DND-41 (cell line): ENCODE measurements at regions not wholly inside any gene's neighbourhood (a gene's known extent, or its start where the extent isn't known, plus 50 kb on each side); places are given as distances from the start of the nearest gene placed in this dataset.

Source experiments
- ATAC-seq: fragments of 200-7000 bp; cut with Tn5 transposase; 3 replicates; pipeline ENCODE4 v1.9.1; 2021; ENCODE audit warnings: low read depth; ENCODE audit not compliant: insufficient read depth
- DNase-seq: peaks from one replicate; pipeline ENCODE4 v3.0.0-alpha.2; 2020
- H2AFZ ChIP-seq: 2 replicates; pipeline ENCODE4 v1.6.0; 2012; ENCODE audit warnings: low read depth, low read length
- H3K27ac ChIP-seq: 2 replicates; pipeline ENCODE4 v1.5.1; 2012; ENCODE audit warnings: low read length, inconsistent platforms
- H3K27me3 ChIP-seq: fragments of 200-600 bp; sonication (generic); 2 replicates; pipeline ENCODE4 v1.6.0; 2012; ENCODE audit warnings: low read length, mild to moderate bottlenecking, inconsistent platforms; ENCODE audit not compliant: insufficient read depth, poor library complexity
- H3K36me3 ChIP-seq: 2 replicates; pipeline ENCODE4 v1.5.1; 2012; ENCODE audit warnings: low read length, inconsistent platforms; ENCODE audit not compliant: insufficient read depth
- H3K4me1 ChIP-seq: 2 replicates; pipeline ENCODE4 v1.5.1; 2012; ENCODE audit warnings: mild to moderate bottlenecking, low read length; ENCODE audit not compliant: insufficient read depth
- H3K4me2 ChIP-seq: 2 replicates; pipeline ENCODE4 v1.6.0; 2012; ENCODE audit warnings: mild to moderate bottlenecking, moderate library complexity, low read length, inconsistent platforms; ENCODE audit not compliant: insufficient read depth
- H3K4me3 ChIP-seq, 2 experiments: fragments of 200-600 bp in 1 of 2; shearing (Covaris generic) in 1 of 2; 2 replicates each; pipeline ENCODE4 v1.5.1; 2012 to 2016; ENCODE audit warnings: inconsistent platforms in 2 of 2, low read length in 2 of 2, mild to moderate bottlenecking in 2 of 2, low read depth in 1 of 2, moderate library complexity in 1 of 2
- H3K79me2 ChIP-seq: 2 replicates; pipeline ENCODE4 v1.6.0; 2012; ENCODE audit warnings: low read length, inconsistent platforms; ENCODE audit not compliant: insufficient read depth
- H3K9ac ChIP-seq: 2 replicates; pipeline ENCODE4 v1.6.0; 2012; ENCODE audit warnings: low read depth, mild to moderate bottlenecking, inconsistent platforms, low read length, moderate library complexity
- H3K9me3 ChIP-seq: 2 replicates; pipeline ENCODE4 v1.5.1; 2012; ENCODE audit warnings: low read length, moderate library complexity, mild to moderate bottlenecking, inconsistent platforms; ENCODE audit not compliant: insufficient read depth, severe bottlenecking
- H4K20me1 ChIP-seq: 2 replicates; pipeline ENCODE4 v1.6.0; 2012; ENCODE audit warnings: low read length; ENCODE audit not compliant: insufficient read depth
- CTCF ChIP-seq: IDR thresholded peaks from 2 replicates; pipeline ENCODE4 v1.5.1; 2012; ENCODE audit warnings: borderline replicate concordance, low read length, moderate library complexity, mild to moderate bottlenecking; ENCODE audit not compliant: poor library complexity, severe bottlenecking; ENCODE audit errors: extremely low read depth
- EZH2 ChIP-seq: IDR thresholded peaks from 3 replicates; pipeline ENCODE4 v1.6.1; 2012; ENCODE audit warnings: borderline replicate concordance, low read depth, mild to moderate bottlenecking, moderate library complexity, low read length, inconsistent platforms; ENCODE audit not compliant: severe bottlenecking

- H3K4me2 ChIP-seq: no peak overlapping the region
- no peaks in the 10 kb centered on the region for H3K36me3 ChIP-seq
- H3K4me3 ChIP-seq: no peak overlapping the region
- no peak overlapping the region for H3K27ac ChIP-seq
- H3K79me2 ChIP-seq: no peaks in the 10 kb centered on the region
- DNase-seq (no peak), ATAC-seq (no peak)
- H3K9ac ChIP-seq: no peak overlapping the region
- H4K20me1 ChIP-seq: no peaks in the 10 kb centered on the region
- no peaks in the 10 kb centered on the region for H3K4me1 ChIP-seq
- no peak overlapping the region for H2AFZ ChIP-seq
- H3K27me3 ChIP-seq: no peaks in the 10 kb centered on the region
- TF ChIP-seq EZH2: no peak
- no peak for TF ChIP-seq CTCF
- no peaks in the 10 kb centered on the region for H3K9me3 ChIP-seq
Observed at GRCh38 chrX:139085404-139085803, 373.9 kb upstream of the FGF13 start.

GRCh38 chrX:139083191-139083590 is 371.7 kb upstream of the FGF13 start:
- no peak for DNase-seq
- no peaks in the 10 kb centered on the region for H3K4me1 ChIP-seq
- no peak for ATAC-seq
- H3K4me3 ChIP-seq: no peak overlapping the region
- no peak overlapping the region for H3K27ac ChIP-seq
- H3K36me3 ChIP-seq: no peaks in the 10 kb centered on the region
- no peaks in the 10 kb centered on the region for H3K79me2 ChIP-seq
- no peaks in the 10 kb centered on the region for H3K27me3 ChIP-seq
- no peak overlapping the region for H3K4me2 ChIP-seq
- no peaks in the 10 kb centered on the region for H4K20me1 ChIP-seq
- H3K9me3 ChIP-seq: no peaks in the 10 kb centered on the region
- TF ChIP-seq CTCF: no peak
- TF ChIP-seq EZH2: no peak
- H2AFZ ChIP-seq: no peak overlapping the region
- H3K9ac ChIP-seq: no peak overlapping the region

- ATAC-seq: no peak
- no peak overlapping the region for H3K4me2 ChIP-seq
- no peaks in the 10 kb centered on the region for H3K9me3 ChIP-seq
- no peak overlapping the region for H3K9ac ChIP-seq
- H4K20me1 ChIP-seq: no peaks in the 10 kb centered on the region
- no peak overlapping the region for H3K4me3 ChIP-seq
- no peaks in the 10 kb centered on the region for H3K36me3 ChIP-seq
- H2AFZ ChIP-seq: no peak overlapping the region
- no peaks in the 10 kb centered on the region for H3K79me2 ChIP-seq
- no peaks in the 10 kb centered on the region for H3K27me3 ChIP-seq
- TF ChIP-seq CTCF (no peak), EZH2 (no peak)
- H3K4me1 ChIP-seq: no peaks in the 10 kb centered on the region
- DNase-seq: no peak
- H3K27ac ChIP-seq: no peak overlapping the region
Observed at GRCh38 chrX:139081965-139082364, 370.4 kb upstream of the FGF13 start.

- Histone ChIP-seq H3K27me3 (no peaks in the 10 kb centered on the region), H3K79me2 (no peaks in the 10 kb centered on the region), H3K4me3 (no peak overlapping the region), H3K4me1 (no peaks in the 10 kb centered on the region), H3K9ac (no peak overlapping the region), H3K4me2 (no peak overlapping the region), H4K20me1 (no peaks in the 10 kb centered on the region), H3K36me3 (no peaks in the 10 kb centered on the region), H2AFZ (no peak overlapping the region), H3K27ac (no peak overlapping the region), H3K9me3 (no peaks in the 10 kb centered on the region)
- DNase-seq (no peak), ATAC-seq (no peak)
- no peak for TF ChIP-seq CTCF
- TF ChIP-seq EZH2: no peak
Observed at GRCh38 chrX:139079789-139080188, 368.3 kb upstream of the FGF13 start.
